Activated CD4-positive, alpha-beta T cell treated with anti-CD3 and anti-CD28 coated beads, Interleukin-2, amount 50 U/mL, for 24 hours (primary cell): ENCODE measurements at regions not wholly inside any gene's neighbourhood (a gene's known extent, or its start where the extent isn't known, plus 50 kb on each side); places are given as distances from the start of the nearest gene placed in this dataset.
"Not testable (repeated sequence)": the region's sequence is repeated elsewhere in the genome, so short reads cannot be mapped to it uniquely, and the experiment has no call there.

Experiments used
- DNase-seq, 2 donors: peaks; one replicate each; pipeline ENCODE4 v3.0.0-alpha.2; 2020; ENCODE audit warnings: low read depth in 1 of 2, low spot score in 1 of 2

GRCh38 chr4:82194329-82194728 is 179.5 kb downstream of the HNRNPD start:
- DNase-seq, result no peak

DNA sequence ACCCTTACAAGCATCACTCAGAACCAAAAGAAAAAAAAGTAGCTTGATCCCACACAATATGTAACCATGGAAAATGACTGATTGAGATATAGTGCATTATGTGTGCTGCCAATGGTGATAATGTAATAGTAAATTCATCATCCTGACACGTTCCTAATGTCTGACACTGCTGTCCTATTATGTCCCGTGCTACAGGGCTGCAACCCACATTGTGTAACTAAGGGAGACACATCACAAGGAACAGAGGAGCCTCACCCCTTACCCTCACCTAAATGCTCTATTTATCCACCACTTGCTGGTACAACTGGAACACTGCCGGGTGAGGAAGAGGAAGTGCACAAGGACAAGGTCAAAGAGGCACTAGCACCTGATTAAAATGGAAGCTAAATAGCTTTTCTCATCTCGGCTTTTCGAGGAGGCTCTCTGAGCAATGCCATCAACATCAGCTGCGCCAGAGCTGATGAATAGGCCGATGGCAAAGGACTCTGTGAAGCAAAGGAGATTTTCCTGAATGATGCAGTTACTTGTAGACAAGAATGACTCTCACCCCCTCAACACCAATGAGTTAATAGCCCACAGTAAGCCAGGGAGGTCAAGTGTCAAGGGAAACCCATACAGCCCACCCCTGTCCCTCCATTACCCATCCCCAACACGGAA is 181.6 kb downstream of the HNRNPD start:
- no peak for DNase-seq

DNA sequence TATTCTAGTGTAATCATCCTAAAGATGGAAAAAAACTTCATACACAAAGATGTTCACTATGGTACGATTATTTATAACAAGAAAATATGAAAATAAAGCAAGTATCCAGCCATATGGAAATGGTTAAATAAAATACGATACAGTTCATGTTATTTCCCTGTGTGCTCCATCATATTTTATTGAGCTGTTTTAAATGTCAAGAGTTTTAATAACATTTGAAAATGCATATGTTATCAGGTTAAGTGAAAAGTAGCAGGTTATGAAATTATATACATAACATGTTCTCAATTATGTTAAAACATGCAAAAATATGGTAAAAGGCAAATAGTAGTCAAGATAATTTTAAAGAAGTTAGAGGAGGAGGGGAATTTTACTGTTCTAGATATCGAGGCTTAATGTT is 192.0 kb downstream of the HNRNPD start:
- no peak for DNase-seq

- no peak for DNase-seq
Observed at GRCh38 chr4:82172186-82172585, 201.6 kb downstream of the HNRNPD start.

- no peak for DNase-seq
Observed at GRCh38 chr4:82171531-82172155, 202.1 kb downstream of the HNRNPD start.

GRCh38 chr4:82149750-82150149 is 224.0 kb downstream of the HNRNPD start:
- DNase-seq, result no peak

GRCh38 chr4:82145850-82146249 is 227.9 kb downstream of the HNRNPD start:
- no peak for DNase-seq

DNA sequence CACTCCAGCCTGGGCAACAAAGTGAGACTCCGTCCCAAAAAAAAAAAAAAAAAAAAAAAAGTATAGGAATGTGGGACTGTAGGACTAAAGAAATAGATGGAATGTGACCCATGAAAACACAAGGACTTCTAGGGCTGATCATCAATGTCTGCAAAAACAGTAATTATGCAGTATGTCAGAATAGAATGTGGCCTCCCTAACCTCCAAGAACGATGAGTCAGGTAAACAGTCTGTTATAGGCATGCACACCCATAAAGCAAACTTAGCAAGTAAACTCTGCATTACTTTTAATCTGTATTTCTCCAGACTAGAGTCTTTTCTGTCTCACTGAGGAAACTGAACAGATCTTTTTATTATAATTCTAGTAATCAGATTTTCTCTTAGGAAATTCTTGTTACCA is 233.4 kb downstream of the HNRNPD start:
- DNase-seq, result no peak

GRCh38 chr4:82139287-82139686 is 234.5 kb downstream of the HNRNPD start:
- no peak for DNase-seq

- no peak for DNase-seq
Observed at GRCh38 chr4:82138374-82138773, 235.4 kb downstream of the HNRNPD start.

GRCh38 chr4:82136161-82136801 is 237.5 kb downstream of the HNRNPD start:
- no peak for DNase-seq

DNA sequence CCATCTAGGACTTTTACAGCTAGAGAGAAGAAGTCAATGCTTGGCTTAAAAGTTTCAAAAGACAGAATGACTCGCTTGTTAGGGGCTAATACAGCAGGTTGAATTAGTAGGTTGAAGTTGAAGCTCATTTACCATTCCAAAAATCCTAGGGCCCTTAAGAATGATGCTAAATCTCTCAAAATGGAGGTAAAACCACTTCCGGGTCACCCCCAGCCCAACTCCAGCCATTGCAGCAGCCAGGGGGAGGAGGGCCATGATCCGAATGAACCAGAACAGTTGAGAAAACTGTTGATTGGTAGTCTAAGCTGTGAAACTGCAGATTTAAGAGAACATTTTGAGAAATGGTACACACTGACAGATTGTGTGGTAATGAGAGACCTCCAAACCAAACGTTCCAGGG is 245.4 kb downstream of the HNRNPD start:
- no peak for DNase-seq

DNA sequence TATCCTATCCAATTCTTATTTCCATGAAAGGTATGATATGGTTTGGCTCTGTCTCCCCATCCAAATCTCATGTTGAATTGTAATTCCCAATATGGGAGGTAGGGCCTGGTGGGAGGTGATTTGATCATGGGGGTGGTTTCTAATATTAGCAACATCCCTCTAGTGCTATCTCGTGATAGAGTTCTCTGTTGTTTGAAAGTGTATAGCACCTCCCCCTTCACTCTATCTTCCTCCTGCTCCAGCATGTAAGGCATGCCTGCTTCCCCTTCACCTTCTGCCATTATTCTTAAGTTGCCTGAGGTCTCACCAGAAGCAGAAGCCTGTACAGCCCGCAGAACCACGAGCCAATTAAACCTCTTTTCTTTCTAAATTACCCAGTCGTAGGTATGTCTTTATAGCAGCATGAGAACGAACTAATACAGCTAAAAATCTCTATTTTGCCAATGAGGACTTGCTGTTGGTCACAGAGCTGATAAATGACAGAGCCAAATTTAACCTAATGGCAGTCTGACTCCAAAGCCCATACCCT is 247.2 kb downstream of the HNRNPD start:
- DNase-seq, result no peak

GRCh38 chr4:82125787-82126297 is 247.9 kb downstream of the HNRNPD start:
- DNase-seq, result no peak

DNA sequence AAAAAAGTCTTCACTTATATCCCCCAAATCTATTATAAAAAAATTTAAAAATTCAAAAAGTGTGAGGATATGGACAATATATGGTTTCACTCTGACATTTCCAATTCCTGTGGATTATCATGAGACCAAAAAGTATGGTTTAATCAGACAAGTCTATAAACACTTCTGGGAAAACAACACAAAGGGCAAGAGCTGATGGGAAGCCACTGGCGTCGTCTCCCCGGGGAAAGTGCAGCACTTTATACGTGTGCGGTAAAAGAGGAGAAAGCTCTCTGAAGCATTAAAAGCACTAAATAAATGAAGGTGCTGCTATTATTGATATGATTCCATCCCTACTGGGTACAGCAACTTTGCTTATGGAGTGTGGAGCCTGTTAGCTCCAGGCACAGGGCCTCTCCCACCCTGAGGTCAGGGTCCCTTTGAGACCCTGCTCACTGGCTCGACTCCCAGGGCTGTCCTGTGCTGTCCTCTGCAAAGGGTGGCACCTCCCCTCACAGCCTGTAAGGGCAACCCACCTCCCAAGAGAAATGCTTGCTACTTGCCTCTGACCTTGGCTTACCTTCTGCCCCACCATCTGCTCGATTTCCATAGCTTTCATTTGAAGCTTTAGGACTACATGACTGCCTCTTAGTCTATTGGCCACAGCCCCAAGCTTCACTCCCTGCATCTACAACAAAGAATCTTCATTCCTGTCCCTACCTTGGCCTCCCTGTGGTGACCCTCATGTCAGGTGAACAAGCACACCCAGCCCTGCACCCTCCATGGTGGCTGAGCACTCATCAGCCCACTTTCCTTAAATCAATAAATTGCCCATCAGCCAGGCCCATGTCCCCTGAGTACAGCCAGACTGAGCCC is 248.6 kb downstream of the HNRNPD start:
- no peak for DNase-seq

GRCh38 chr4:82124365-82124764 is 249.4 kb downstream of the HNRNPD start:
- no peak for DNase-seq

GRCh38 chr4:82123934-82124333 is 249.9 kb downstream of the HNRNPD start:
- no peak for DNase-seq

DNA sequence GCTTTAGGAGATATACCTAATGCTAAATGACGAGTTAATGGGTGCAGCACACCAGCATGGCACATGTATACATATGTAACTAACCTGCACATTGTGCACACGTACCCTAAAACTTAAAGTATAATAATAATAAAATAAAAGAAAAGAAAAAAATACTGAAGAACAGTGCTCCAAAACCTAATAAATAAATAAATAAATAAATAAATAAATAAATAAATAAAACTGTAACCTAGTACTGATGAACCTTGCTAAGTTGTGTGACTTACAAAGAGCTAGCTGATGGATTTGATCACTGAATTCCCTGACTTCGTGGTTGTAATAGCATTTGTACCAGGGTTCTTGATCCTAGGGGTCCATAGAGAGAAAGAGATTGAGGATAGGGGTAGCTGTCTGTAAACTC is 258.6 kb downstream of the HNRNPD start:
- DNase-seq, result not testable (repeated sequence)

GRCh38 chr4:82108506-82108905 is 265.3 kb downstream of the HNRNPD start:
- DNase-seq, result no peak

DNA sequence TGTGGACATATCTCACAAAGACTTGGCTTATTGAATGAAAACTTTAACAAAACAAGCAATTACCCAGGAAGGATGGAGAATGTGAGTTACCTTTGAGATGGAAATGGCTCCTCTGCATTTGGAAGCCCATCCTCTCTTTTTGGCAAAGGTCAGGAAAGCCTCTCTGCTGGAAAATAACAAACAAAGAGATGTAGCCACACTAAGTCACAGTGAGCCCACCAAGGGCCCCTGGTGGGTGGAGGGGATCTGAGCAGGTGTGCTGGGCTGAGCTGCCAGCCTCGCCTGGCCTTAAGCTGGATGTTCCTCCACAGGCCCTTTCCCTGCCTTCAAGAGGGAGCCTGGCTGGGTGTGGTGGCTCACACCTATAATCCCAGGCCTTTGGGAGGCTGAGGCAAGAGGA is 269.2 kb downstream of the HNRNPD start:
- no peak for DNase-seq

GRCh38 chr4:82099928-82100579 is 273.7 kb downstream of the HNRNPD start:
- no peak for DNase-seq
